Raji (cell line): ENCODE measurements at regions not wholly inside any gene's neighbourhood (a gene's known extent, or its start where the extent isn't known, plus 50 kb on each side); places are given as distances from the start of the nearest gene placed in this dataset.

Experiments used
- POLR2A ChIP-seq: IDR thresholded peaks from 2 replicates; pipeline ENCODE4 v1.6.1; 2011; ENCODE audit warnings: low read depth, low read length, control low read depth; ENCODE audit not compliant: insufficient read depth

DNA sequence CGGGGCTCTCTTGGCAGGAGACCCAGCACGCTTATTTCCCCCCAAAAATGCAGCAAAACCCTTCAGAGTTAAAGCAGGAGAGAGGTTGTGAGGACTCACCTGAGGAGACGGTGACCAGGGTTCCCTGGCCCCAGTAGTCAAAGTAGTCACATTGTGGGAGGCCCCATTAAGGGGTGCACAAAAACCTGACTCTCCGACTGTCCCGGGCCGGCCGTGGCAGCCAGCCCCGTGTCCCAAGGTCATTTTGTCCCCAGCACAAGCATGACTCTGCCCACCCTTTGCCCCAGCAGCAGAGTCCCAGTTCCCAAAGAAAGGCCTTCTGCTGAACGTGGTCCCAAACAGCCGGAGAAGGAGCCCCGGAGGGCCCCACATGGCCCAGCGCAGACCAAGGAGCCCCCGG, 337.7 kb downstream of the TMEM121 start:
- TF ChIP-seq POLR2A: peak; percentile 6; the same call in 1 of the 2 replicates

DNA sequence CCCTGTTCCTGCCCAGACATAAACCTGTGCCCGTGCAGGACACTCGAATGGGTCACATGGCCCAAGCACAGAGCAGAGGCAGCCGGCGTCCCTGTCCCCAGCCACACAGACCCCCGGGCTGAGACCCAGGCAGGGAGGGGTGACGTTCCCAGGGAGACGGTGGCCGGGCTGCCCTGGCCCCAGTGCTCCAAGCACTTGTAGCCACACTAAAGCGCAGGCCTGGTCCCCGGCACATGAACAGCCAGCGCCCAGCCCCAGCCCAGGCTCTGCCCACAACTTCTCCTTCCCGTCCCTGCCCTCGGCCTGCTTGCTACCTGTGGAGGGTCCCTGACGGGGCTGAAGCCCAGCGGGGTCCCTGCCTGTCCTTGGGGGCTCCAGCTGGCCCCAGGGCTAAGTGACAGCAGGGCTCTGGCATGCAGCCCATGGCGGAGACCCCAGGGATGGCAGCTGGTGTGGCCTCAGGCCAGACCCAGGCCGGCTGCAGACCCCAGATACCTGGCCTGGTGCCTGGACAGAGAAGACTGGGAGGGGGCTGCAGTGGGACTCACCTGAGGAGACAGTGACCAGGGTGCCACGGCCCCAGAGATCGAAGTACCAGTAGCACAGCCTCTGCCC, 338.4 kb downstream of the TMEM121 start:
- TF ChIP-seq POLR2A: peak; percentile 56

DNA sequence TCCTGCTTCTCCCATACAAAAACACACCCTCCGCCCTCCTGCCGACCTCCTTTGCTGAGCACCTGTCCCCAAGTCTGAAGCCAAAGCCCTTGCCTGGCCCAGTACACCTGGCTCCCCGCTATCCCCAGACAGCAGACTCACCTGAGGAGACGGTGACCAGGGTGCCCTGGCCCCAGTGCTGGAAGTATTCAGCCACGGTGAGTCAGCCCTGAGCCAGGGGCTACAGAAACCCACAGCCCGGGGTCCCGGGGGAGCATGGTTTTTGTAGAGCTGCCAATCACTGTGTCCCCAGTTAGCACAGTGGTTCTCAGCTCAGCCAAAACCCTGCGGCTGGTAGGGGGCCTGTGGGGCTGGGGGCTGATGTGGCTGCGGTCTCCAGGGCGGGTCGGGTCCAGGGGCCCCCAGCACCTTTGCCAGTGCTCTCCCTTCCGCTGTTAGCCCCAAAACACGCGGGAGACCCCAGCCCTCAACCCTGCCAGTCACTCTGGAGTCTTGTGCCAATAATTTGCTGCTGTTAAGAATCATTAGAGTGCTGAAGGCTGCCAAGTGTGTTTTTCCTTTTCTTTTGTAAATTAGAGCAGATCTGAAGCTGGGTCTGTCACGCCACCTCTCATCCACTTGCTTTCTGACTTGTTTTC, 339.0 kb downstream of the TMEM121 start:
- no peak for TF ChIP-seq POLR2A

DNA sequence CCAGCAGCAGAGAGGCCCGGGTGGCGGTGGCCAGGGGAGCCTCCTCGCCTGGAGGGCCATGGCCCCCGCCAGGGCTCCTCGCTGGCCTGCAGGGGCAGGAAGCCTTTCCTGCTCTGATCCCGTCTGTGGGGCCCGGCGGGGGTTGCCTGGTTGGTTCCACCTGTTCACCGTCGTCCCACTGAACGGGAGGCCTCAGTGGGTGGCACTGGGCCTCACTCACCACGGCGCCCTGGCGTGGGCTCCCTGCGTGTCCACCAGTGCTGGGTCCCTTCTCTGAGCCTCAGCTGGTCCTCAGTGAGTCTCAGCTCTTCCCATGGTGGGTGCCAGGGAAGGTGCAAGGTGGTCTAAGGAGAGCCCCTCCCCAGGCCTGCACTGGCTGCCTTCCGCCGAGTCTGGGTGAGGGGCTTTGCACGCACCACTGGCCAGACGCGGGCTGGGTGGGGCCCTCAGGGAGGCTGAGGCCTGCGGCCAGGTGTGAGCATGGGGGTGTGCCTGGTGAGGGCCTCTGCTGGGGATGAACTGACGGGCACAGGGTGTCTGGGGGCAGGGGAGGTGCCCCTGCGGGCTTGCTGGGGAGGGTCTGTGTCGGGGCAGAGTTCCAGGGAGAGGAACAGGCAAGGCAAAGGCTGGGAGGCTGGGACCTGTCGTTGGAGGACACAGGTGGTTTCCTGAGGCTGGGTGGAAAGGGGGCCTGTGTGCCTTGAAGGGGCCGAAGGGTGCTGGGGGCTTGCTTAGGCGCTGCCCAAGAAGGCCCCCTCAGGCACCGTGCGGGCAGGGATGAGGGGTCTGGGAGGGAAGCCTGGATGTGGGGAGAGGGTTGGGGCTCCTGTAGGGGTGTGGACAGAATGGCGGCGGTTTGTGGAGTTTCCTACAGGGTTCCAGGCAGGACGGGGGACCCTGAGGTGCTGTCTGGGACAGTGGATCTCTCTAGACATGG, 339.8 kb downstream of the TMEM121 start:
- TF ChIP-seq POLR2A: no peak

DNA sequence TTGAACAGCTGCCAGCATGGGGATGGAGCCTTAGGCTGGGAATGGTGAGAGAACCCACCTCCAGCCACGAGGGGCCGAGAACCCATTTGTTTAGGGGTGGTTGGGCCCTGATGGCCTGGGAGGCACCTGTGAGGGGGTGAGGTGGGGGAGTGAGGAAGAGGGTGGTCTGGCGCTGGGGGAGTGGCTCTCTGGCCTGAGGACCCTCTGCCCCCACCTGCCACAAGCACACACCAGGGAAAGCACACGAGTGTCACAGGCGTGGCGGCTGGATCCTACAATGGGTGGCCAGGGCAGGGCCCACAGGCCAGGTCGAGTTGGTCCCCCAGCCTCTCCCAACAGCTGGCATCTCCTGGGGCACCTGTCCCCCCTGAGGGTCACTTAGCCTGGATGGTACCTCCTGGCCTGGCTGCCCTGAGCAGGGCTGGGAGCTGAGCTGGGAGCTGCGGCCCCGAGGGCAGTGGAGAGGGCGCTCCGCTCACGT, 340.5 kb downstream of the TMEM121 start:
- TF ChIP-seq POLR2A: no peak

DNA sequence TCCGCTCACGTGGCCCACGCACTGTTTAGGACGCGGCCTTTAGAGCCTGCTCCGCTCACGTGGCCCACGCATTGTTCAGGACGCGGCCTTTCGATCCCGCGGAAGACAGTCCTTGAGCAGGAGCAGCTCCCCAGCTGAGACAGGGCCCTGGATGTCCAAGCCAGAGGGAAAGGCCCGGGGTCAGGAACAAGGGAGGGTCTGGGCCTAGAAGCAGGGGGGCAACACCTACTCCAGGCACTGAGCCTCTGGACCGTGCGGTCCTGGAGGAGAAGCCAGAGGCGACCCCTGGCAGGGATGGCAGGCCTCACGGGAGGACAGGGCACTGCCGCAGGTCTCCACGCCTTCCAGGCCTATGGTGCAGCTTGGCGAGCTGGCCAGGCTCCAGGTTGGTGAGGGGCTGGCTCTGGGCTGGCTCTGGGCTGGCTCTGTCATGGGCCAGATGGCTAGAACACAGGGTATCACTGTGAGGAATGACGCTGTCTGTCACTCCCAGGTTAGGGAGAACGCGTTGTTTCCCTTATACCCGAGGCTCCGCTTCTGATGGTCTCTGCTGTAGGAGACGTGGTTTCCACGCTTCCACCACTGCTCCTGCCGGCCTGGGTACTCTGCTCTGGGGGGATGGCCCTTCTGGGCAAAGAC, 341.7 kb downstream of the TMEM121 start:
- no peak for TF ChIP-seq POLR2A

DNA sequence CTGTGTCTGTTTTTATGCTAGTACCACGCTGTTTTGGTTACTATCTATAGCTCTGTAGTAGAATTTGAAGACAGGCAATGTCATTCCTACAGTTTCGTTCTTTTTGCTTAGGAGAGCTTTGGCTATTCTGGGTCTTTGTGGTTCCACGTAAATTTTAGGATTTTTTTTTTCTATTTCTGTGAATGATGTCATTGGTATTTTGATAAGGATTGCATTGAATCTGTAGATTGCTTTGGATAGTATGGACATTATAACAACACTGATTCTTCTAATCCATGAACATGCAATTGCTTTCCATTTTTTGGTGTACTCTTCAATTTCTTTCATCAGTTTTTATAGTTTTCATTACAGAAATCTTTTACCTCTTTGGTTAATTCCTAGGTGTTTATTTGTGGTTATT, 345.2 kb downstream of the TMEM121 start:
- no peak for TF ChIP-seq POLR2A

DNA sequence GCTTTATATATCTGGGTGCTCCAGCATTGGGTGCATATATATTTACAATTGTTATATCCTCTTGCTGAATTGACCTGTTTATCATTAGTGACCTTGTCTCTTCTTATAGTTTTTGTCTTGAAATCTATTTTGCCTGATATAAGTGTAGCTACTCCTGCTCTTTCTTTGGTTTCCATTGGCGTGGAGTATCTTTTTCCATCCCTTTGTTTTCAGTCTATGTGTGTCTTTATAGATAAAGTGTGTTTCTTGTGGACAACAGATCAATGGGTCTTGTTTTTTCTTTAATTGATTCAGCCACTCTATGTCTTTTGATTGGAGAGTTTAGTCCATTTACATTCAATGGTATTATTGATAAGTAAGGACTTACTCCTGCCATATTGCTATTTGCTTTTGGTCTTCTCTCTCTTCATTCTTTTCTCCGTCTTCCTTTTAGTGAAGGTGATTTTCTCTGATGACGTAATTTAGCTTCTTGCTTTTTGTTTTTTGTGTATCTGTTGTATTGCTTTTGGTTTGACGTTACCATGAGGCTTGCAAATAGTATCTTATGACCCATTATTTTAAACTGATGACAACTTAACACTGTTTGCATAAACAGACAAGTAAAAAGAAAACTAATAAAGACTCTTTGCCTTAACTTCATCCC, 347.6 kb downstream of the TMEM121 start:
- TF ChIP-seq POLR2A: no peak

DNA sequence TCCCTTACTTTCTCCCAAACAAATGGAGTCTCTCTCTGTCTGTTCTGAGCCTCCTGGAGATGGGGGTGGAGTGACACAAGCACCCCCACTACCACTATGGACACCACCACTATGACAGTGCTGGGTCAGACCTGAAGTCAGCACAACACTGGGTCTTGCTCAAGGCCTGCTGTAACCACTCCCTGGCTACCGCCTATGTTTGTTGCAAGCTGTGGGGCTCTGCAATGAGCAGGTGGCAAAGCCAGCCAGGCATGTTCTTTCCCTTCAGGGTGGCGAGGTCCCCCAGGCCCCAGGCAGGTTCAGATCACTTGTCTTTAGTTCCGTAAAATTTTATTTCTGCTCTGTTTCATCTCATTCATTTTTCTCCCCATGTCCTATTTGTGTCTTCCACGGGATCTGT, 349.8 kb downstream of the TMEM121 start:
- TF ChIP-seq POLR2A: no peak

DNA sequence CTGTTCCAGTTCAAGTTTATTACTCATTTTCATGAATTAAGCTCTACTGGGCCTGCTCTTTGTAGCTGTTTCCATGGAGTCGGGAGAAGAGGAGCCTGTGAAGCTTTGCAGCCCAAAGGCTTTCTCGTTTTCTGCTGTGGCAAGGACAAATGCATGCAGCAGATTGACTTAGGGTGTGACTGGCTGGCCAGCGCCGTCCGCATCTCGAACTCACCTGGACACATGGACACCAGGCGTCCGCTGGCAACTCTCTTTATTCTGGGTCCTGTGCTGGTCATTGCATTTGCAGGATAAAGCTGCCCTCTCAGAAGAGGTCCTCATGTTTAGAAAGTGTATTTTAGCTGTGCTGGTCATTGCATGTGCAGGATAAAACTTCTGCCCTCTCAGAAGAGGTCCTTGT, 350.4 kb downstream of the TMEM121 start:
- no peak for TF ChIP-seq POLR2A

DNA sequence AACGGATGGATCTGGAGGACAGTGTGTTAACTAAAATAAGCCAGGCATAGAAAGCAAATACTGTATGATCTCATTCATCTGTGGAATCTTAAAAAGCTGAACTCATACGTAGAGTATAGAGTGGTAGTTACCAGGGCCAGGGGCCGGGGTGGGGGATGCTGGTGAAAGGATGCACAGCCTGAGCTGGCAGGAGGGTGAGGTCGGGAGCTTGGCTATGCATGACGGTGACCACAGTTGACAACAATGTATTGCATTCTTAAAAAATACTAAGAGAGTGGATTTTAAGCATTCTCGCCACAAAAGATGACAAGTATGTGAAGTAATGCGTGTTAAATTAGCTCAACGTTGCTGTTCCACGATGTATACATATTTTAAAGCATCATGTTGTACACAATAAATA, 351.3 kb downstream of the TMEM121 start:
- TF ChIP-seq POLR2A: no peak

DNA sequence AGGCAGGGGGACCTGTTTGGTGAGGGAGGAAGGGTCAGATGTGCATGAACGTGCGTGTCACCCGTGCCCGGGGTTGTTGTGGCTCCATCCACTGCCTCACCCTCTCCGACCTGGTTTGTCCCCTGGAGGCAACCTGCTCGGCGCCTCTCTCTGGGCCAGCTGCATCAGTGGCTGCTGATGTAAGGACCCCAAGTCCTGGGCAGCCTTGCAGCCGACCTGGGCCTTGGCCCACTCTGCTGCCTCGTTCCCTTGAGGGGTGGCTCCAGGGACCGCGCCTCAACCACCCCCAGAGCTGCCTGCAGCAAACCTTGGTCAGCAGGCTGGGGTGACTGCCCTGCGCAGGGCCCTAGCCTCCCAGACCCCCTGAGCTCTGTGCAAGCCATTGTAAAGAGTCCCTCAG, 351.7 kb downstream of the TMEM121 start:
- TF ChIP-seq POLR2A: no peak

DNA sequence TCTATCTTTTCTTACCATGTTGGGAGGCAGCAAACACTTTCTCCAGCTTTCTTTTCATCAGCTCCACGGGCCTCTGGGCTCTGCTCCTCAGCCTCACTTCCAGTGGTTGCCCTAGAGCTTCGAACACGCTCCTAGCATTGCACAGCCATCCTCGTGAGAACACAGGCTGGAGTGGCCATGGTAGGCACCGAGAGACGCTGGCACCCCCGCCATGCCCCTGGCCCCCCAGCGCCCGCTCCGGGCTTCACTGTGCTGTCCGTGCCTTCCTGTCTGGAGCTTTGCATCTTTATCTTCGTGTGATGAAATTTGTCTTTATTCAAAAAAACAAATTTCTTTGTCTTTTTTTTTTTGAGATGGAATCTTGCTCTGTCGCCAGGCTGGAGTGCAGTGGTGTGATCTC, 352.2 kb downstream of the TMEM121 start:
- TF ChIP-seq POLR2A: no peak

DNA sequence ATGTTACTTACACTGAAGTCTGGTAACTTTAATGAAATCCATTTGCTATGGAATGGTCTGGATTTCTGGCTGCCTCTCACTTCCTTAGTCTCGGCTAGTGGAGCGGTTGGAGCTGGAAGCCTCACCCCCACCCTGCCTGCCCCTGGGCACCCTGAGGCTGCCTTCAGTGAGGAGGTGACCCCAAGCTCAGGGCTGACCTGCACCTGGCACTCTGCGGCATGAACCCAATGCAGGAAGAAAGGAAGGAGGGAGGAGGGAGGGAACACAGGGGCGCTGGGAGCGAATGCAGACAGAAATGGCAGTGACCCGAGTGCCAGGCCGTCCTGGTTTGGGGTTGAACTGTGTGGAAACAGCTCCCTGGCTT, 353.1 kb downstream of the TMEM121 start:
- TF ChIP-seq POLR2A: no peak
